ENCODE measurements at regions not wholly inside any gene's neighbourhood (a gene's known extent, or its start where the extent isn't known, plus 50 kb on each side); places are given as distances from the start of the nearest gene placed in this dataset.

GRCh38 chr13:76622315-76623040 lies 263.7 kb downstream of the KCTD12 start:
- H3K4me3 ChIP-seq (ENCODE audit: extremely low read depth in 1 of 4, insufficient read depth in 2 of 4, low read depth in 3 of 4, low read length in 4 of 4), result no peak overlapping the region
- H4K8ac ChIP-seq (ENCODE audit: extremely low read depth, insufficient read depth, low read length), result no peak overlapping the region
- H2BK12ac ChIP-seq (ENCODE audit: low read depth, low read length), result no peak overlapping the region
- H3K4me1 ChIP-seq (replicated peaks in 1 of 4; ENCODE audit: control insufficient read depth in 3 of 4, insufficient read depth in 4 of 4, low read length in 3 of 4), result no peaks in the 10 kb centered on the region
- H3K9ac ChIP-seq (replicated peaks in 1 of 4; ENCODE audit: extremely low read depth in 1 of 4, low read depth in 3 of 4, low read length in 3 of 4), result no peak overlapping the region
- TF ChIP-seq CTCF (IDR thresholded peaks at IDR 0.05; ENCODE audit: control extremely low read depth in 1 of 3, insufficient read depth in 1 of 3, low read depth in 1 of 3, low read length in 3 of 3) (no peak), CHD1 (IDR thresholded peaks at IDR 0.05; ENCODE audit: low read depth, low read length) (no peak), YY1 (IDR thresholded peaks at IDR 0.05; ENCODE audit: low read depth, low read length) (no peak), ASH2L (IDR thresholded peaks at IDR 0.05; ENCODE audit: low read length) (no peak)
- no peak overlapping the region for H2BK120ac ChIP-seq (replicated peaks; ENCODE audit: low read depth, low read length)
- H3K27me3 ChIP-seq (replicated peaks in 1 of 4; ENCODE audit: control insufficient read depth in 3 of 4, extremely low read depth in 1 of 4, insufficient read depth in 3 of 4, low read length in 3 of 4), result no peaks in the 10 kb centered on the region
- H3K23me2 ChIP-seq (ENCODE audit: low read depth, low read length), result no peaks in the 10 kb centered on the region
- no peaks in the 10 kb centered on the region for H3K36me3 ChIP-seq (ENCODE audit: control insufficient read depth in 2 of 4, insufficient read depth in 4 of 4, low read length in 3 of 4)
- H3K9me3 ChIP-seq (ENCODE audit: insufficient read depth in 2 of 2, low read depth in 1 of 2, low read length in 1 of 2), result peaks cover 0 to 4% of the 10 kb centered on the region in 2 experiments; a peak in 2 of 4 replicates
- H3K4me2 ChIP-seq (ENCODE audit: insufficient read depth in 1 of 2, low read depth in 2 of 2, low read length in 2 of 2), result no peak overlapping the region
- no peaks in the 10 kb centered on the region for H3K79me2 ChIP-seq (ENCODE audit: control insufficient read depth in 1 of 2, insufficient read depth in 2 of 2, low read length in 2 of 2)
- H3K18ac ChIP-seq (ENCODE audit: extremely low read depth, low read length), result no peak overlapping the region
- no peak overlapping the region for H4K5ac ChIP-seq (ENCODE audit: insufficient read length, low read depth, low read length)
- FAIRE-seq (no peak), DNase-seq (ENCODE audit: low read depth in 1 of 2, low spot score in 2 of 2) (no peak)
- H3K27ac ChIP-seq (ENCODE audit: low read depth, low read length), result no peak overlapping the region
- no peaks in the 10 kb centered on the region for H4K20me1 ChIP-seq (replicated peaks in 1 of 2; ENCODE audit: control insufficient read depth in 1 of 2, insufficient read depth in 2 of 2, low read length in 2 of 2)
- H2BK15ac ChIP-seq (ENCODE audit: low read length), result no peak overlapping the region
- H2BK20ac ChIP-seq (ENCODE audit: low read length), result no peak overlapping the region
- ChIA-PET CTCF (ENCODE audit: partially characterized antibody) (interaction anchor here (1.4 kb wide), 1 partner anchor 354 kb away, joined by 4 read pairs; no protein-coding TSS in a partner anchor), POLR2A (ENCODE audit: partially characterized antibody) (no interaction called here)
- H3K79me1 ChIP-seq (ENCODE audit: low read depth, low read length), result no peaks in the 10 kb centered on the region
- H4K91ac ChIP-seq (replicated peaks; ENCODE audit: insufficient read length, low read length), result no peak overlapping the region
- H3K56ac ChIP-seq (replicated peaks; ENCODE audit: insufficient read length, low read depth, low read length), result no peak overlapping the region
- no peak overlapping the region for H3K4ac ChIP-seq (replicated peaks; ENCODE audit: insufficient read length, low read depth, low read length)
- no peak overlapping the region for H3K23ac ChIP-seq (ENCODE audit: insufficient read length)
- H3K14ac ChIP-seq (ENCODE audit: insufficient read length), result no peak overlapping the region
- WGBS, 2 experiments (ENCODE audit: extremely low coverage in 1 of 2, insufficient coverage in 1 of 2, insufficient read length in 1 of 2, insufficient replicate concordance in 2 of 2, low coverage in 1 of 2, low lambda C conversion rate in 2 of 2, missing lambda C conversion rate in 1 of 2), result 81% methylated on average over 1 of the region's 1 CpG; no CpG with 5 or more reads in 1 of the 2 experiments
- H2AK5ac ChIP-seq (ENCODE audit: low read depth, low read length), result no peak overlapping the region
- no peak overlapping the region for H2BK5ac ChIP-seq (ENCODE audit: low read depth, low read length)
- H2AFZ ChIP-seq (ENCODE audit: low read length), result no peak overlapping the region

Measured in H1 (cell line).